ENCODE measurements at regions not wholly inside any gene's neighbourhood (a gene's known extent, or its start where the extent isn't known, plus 50 kb on each side); places are given as distances from the start of the nearest gene placed in this dataset.
"Not testable (repeated sequence)": the region's sequence is repeated elsewhere in the genome, so short reads cannot be mapped to it uniquely, and the experiment has no call there.

DNA sequence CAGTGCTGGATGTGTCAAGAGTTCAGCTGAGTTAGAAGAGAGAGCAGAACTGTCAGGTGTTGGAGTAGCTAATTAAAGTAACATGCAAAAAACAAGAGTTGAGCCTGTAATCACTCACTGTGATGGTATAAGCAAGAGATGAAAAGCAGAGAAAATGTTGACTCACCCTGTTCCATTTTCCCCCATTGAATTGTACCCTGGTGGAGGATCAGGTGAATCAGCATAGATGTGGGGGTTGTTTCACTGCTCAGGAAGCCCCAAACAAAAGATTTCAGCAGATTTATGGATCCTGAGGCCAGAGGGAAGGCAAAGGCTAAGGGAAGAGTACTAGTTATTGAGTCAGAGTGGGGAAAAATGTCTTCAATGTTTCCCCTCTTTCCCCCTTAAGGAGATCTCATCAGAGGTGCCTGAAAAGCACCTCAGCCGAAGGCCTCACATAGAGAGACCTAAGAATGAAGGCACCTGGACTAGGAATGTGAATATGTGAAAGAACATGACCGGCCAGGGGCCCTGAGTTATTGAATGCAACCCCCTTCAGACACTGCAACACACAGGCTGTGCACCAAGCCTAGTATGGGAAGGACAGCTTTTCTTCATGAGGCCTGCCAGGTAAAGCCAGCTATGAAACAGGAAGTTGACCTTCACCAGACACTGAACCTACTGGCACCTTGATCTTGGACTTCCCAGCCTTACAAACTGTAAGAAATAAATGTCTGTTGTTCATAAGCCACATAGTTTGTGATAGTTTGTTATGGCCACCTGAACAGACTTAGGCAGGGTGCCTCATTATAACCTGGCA, 90.1 kb downstream of the TMCO5A start:
- no peak for FAIRE-seq
- 85 to 89% (median 85%) methylated on average over 2 of the region's 2 CpGs for WGBS, 3 donors
- DNase-seq, result no peak

DNA sequence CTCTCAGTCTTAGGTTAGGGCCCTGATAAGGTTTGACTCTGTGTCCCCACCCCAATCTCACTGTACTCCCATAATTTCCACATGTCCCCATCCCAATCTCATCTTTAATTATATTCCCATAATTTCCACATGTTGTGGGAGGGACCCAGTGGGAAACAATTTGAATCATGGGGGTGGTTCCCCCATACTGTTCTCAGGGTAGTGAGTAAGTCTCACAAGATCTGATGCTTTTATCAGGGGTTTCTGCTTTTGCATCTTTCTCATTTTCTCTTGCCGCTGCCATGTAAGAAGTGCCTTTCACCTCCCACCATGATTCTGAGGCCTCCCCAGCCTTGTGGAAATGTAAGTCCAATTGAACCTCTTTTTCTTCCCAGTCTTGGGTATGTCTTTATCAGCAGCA, 91.2 kb downstream of the TMCO5A start:
- not testable (repeated sequence) for H3K27me3 ChIP-seq (ENCODE audit: control insufficient read depth in 3 of 3, insufficient read depth in 3 of 3, low read length in 3 of 3); H3K36me3 ChIP-seq (ENCODE audit: control insufficient read depth in 3 of 3, insufficient read depth in 2 of 3, low read depth in 1 of 3, low read length in 3 of 3); H3K4me3 ChIP-seq (ENCODE audit: low read depth in 1 of 3, low read length in 3 of 3); FAIRE-seq; H3K9me3 ChIP-seq (ENCODE audit: control insufficient read depth in 2 of 2, insufficient read depth in 1 of 2, low read depth in 1 of 2, low read length in 1 of 2); H3K4me1 ChIP-seq (ENCODE audit: control insufficient read depth in 3 of 3, insufficient read depth in 2 of 3, low read depth in 1 of 3, low read length in 2 of 3); H3K27ac ChIP-seq (ENCODE audit: low read depth in 1 of 3, low read length in 2 of 3); DNase-seq
- WGBS, 3 donors, result 96 to 97% (median 96%) methylated on average over 1 of the region's 1 CpG

More for the DNA sequence above, 90.1 kb downstream of the TMCO5A start:
- H3K27me3 ChIP-seq (ENCODE audit: control insufficient read depth in 3 of 3, insufficient read depth in 3 of 3, low read length in 3 of 3), result no peaks in the 10 kb centered on the region
- H3K9me3 ChIP-seq (ENCODE audit: control insufficient read depth in 2 of 2, insufficient read depth in 1 of 2, low read depth in 1 of 2, low read length in 1 of 2), result peaks cover 0 to 3% of the 10 kb centered on the region in 2 donors
- no peak overlapping the region for H3K27ac ChIP-seq (ENCODE audit: low read depth in 1 of 3, low read length in 2 of 3)
- no peaks in the 10 kb centered on the region for H3K36me3 ChIP-seq (ENCODE audit: control insufficient read depth in 3 of 3, insufficient read depth in 2 of 3, low read depth in 1 of 3, low read length in 3 of 3)
- no peaks in the 10 kb centered on the region for H3K4me1 ChIP-seq (ENCODE audit: control insufficient read depth in 3 of 3, insufficient read depth in 2 of 3, low read depth in 1 of 3, low read length in 2 of 3)
- H3K4me3 ChIP-seq (ENCODE audit: low read depth in 1 of 3, low read length in 3 of 3), result no peak overlapping the region

DNA sequence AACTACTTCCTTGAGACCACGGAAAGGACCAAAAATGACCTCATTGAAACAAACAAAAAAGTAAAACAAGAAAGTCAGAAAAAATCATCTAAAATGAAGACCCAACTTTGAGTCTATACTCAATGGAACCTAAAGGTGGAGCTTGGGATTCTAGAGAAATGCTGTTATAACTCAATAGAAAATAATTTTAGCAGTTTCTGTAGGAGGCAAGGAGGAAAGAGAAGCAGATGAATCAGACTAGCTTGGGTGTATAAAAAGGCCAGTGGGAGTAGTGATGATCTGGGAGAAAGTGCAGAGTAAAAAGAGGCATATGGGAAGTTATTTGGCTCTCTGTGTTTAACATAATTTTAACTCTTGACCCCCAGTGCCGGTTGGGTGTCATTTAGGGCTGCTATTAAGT, 94.4 kb downstream of the TMCO5A start:
- FAIRE-seq, result no peak
- peaks cover 0 to 3% of the 10 kb centered on the region in 2 donors for H3K9me3 ChIP-seq (ENCODE audit: control insufficient read depth in 2 of 2, insufficient read depth in 1 of 2, low read depth in 1 of 2, low read length in 1 of 2)
- H3K27me3 ChIP-seq (ENCODE audit: control insufficient read depth in 3 of 3, insufficient read depth in 3 of 3, low read length in 3 of 3), result no peaks in the 10 kb centered on the region
- WGBS, 3 donors, result 53 to 71% (median 64%) methylated on average over 2 of the region's 2 CpGs
- H3K4me1 ChIP-seq (ENCODE audit: control insufficient read depth in 3 of 3, insufficient read depth in 2 of 3, low read depth in 1 of 3, low read length in 2 of 3), result no peaks in the 10 kb centered on the region
- no peak overlapping the region for H3K27ac ChIP-seq (ENCODE audit: low read depth in 1 of 3, low read length in 2 of 3)
- DNase-seq, result no peak
- H3K36me3 ChIP-seq (ENCODE audit: control insufficient read depth in 3 of 3, insufficient read depth in 2 of 3, low read depth in 1 of 3, low read length in 3 of 3), result no peaks in the 10 kb centered on the region
- H3K4me3 ChIP-seq (ENCODE audit: low read depth in 1 of 3, low read length in 3 of 3), result no peak overlapping the region

DNA sequence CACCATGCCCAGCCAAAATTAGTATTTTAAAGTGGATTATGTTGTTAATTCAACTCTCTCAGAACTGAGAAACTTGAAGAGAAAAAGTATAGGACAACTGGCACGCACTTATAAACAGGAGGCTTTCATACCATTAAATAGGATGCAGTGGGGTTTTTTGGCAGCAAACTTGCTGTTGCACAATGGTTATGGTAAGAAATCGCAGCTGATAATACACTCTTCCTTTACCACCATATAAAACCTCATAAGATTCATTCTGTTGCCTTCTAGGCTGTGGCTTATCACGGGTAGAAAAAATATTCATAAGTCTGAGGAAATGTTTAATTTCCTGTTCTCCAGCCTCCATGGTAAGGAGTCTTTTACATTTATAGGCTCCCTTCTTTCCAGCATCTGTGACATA, 95.3 kb downstream of the TMCO5A start:
- Histone ChIP-seq H3K27me3 (ENCODE audit: control insufficient read depth in 3 of 3, insufficient read depth in 3 of 3, low read length in 3 of 3) (no peaks in the 10 kb centered on the region), H3K27ac (ENCODE audit: low read depth in 1 of 3, low read length in 2 of 3) (no peak overlapping the region), H3K36me3 (ENCODE audit: control insufficient read depth in 3 of 3, insufficient read depth in 2 of 3, low read depth in 1 of 3, low read length in 3 of 3) (no peaks in the 10 kb centered on the region), H3K9me3 (ENCODE audit: control insufficient read depth in 2 of 2, insufficient read depth in 1 of 2, low read depth in 1 of 2, low read length in 1 of 2) (peaks cover 0 to 3% of the 10 kb centered on the region in 2 donors), H3K4me3 (ENCODE audit: low read depth in 1 of 3, low read length in 3 of 3) (no peak overlapping the region), H3K4me1 (ENCODE audit: control insufficient read depth in 3 of 3, insufficient read depth in 2 of 3, low read depth in 1 of 3, low read length in 2 of 3) (no peaks in the 10 kb centered on the region)
- no peak for FAIRE-seq
- DNase-seq, result no peak
- WGBS, 3 donors, result 58 to 73% (median 65%) methylated on average over 3 of the region's 3 CpGs

DNA sequence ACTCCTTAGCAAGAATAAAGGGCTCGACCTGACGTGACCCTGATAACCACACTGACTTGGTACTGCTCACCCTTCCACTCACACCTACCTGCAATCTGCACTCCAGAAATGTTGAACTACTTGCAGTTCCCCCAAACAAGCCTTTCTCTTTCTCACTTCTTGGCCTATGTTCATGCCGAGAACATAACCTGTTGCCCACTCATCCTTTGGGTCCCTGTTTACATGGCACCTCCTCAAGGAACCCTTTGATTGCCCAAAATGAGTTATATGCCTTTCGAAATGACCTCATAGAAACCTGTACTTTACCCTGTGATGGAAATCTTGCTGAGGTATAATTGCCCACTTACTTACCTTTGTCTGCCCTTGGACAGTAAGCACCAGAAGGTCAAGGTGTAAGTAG, 96.2 kb downstream of the TMCO5A start:
- Histone ChIP-seq H3K4me1 (ENCODE audit: control insufficient read depth in 3 of 3, insufficient read depth in 2 of 3, low read depth in 1 of 3, low read length in 2 of 3) (no peaks in the 10 kb centered on the region), H3K27me3 (ENCODE audit: control insufficient read depth in 3 of 3, insufficient read depth in 3 of 3, low read length in 3 of 3) (no peaks in the 10 kb centered on the region), H3K36me3 (ENCODE audit: control insufficient read depth in 3 of 3, insufficient read depth in 2 of 3, low read depth in 1 of 3, low read length in 3 of 3) (no peaks in the 10 kb centered on the region), H3K9me3 (ENCODE audit: control insufficient read depth in 2 of 2, insufficient read depth in 1 of 2, low read depth in 1 of 2, low read length in 1 of 2) (peaks cover 0 to 3% of the 10 kb centered on the region in 2 donors), H3K27ac (ENCODE audit: low read depth in 1 of 3, low read length in 2 of 3) (no peak overlapping the region), H3K4me3 (ENCODE audit: low read depth in 1 of 3, low read length in 3 of 3) (no peak overlapping the region)
- WGBS, 3 donors, result 71 to 85% (median 72%) methylated on average over 4 of the region's 4 CpGs
- no peak for DNase-seq
- no peak for FAIRE-seq

DNA sequence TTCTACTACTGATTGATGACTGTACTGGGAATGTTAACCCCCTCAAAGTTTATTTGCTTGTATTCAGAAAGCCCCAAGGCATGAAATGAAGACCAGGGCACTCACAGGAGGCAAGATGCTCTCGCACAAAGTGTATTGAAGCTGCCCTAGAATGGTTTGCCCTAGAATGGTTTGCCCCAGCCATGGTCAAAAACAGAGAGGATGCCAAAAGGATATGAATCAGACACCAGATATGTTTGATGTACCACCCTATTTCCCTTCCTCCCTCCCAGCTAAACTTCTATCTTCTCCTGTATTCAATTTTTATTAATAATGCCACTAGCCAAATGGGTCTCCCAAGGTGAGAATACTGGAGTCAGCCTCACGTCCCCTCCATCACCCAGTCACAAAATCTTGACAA, 101.3 kb downstream of the TMCO5A start:
- Histone ChIP-seq H3K4me3 (ENCODE audit: low read depth in 1 of 3, low read length in 3 of 3) (no peak overlapping the region), H3K36me3 (ENCODE audit: control insufficient read depth in 3 of 3, insufficient read depth in 2 of 3, low read depth in 1 of 3, low read length in 3 of 3) (no peaks in the 10 kb centered on the region), H3K4me1 (ENCODE audit: control insufficient read depth in 3 of 3, insufficient read depth in 2 of 3, low read depth in 1 of 3, low read length in 2 of 3) (no peaks in the 10 kb centered on the region), H3K27ac (ENCODE audit: low read depth in 1 of 3, low read length in 2 of 3) (no peak overlapping the region), H3K27me3 (ENCODE audit: control insufficient read depth in 3 of 3, insufficient read depth in 3 of 3, low read length in 3 of 3) (no peaks in the 10 kb centered on the region), H3K9me3 (ENCODE audit: control insufficient read depth in 2 of 2, insufficient read depth in 1 of 2, low read depth in 1 of 2, low read length in 1 of 2) (no peaks in the 10 kb centered on the region)
- DNase-seq (no peak), FAIRE-seq (no peak)
- WGBS, 3 donors, result 69 to 83% (median 73%) methylated on average over 2 of the region's 2 CpGs

DNA sequence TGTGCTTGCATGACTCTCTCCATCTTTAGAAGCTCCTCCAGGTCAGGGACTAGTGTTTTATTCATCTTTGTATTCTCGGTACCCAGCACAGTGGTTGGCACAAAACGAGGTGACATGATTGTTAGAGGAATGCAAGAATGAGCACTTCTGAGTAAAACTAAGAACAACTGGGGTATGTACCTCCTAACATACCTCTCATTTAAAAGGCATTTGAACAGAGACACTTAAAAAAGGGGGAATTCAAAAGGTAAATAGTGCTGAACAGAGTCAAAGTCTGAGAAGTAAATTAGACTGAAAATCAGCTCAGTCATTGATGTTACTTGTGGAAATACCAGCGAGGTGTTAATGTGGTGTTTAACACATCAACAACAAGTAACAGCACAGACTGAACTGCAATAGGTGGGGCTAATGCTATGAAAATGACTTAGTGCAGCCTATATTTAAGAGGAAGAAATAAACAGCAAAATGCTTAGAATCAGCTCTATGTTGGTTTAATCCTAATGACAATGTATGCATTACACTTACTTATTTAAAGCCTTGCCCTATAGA, 102.4 kb downstream of the TMCO5A start:
- Histone ChIP-seq H3K27me3 (ENCODE audit: control insufficient read depth in 3 of 3, insufficient read depth in 3 of 3, low read length in 3 of 3) (no peaks in the 10 kb centered on the region), H3K36me3 (ENCODE audit: control insufficient read depth in 3 of 3, insufficient read depth in 2 of 3, low read depth in 1 of 3, low read length in 3 of 3) (no peaks in the 10 kb centered on the region), H3K9me3 (ENCODE audit: control insufficient read depth in 2 of 2, insufficient read depth in 1 of 2, low read depth in 1 of 2, low read length in 1 of 2) (no peaks in the 10 kb centered on the region), H3K27ac (ENCODE audit: low read depth in 1 of 3, low read length in 2 of 3) (no peak overlapping the region), H3K4me1 (ENCODE audit: control insufficient read depth in 3 of 3, insufficient read depth in 2 of 3, low read depth in 1 of 3, low read length in 2 of 3) (no peaks in the 10 kb centered on the region), H3K4me3 (ENCODE audit: low read depth in 1 of 3, low read length in 3 of 3) (no peak overlapping the region)
- FAIRE-seq (no peak), DNase-seq (no peak)
- 51 to 74% (median 68%) methylated on average over 3 of the region's 3 CpGs for WGBS, 3 donors

DNA sequence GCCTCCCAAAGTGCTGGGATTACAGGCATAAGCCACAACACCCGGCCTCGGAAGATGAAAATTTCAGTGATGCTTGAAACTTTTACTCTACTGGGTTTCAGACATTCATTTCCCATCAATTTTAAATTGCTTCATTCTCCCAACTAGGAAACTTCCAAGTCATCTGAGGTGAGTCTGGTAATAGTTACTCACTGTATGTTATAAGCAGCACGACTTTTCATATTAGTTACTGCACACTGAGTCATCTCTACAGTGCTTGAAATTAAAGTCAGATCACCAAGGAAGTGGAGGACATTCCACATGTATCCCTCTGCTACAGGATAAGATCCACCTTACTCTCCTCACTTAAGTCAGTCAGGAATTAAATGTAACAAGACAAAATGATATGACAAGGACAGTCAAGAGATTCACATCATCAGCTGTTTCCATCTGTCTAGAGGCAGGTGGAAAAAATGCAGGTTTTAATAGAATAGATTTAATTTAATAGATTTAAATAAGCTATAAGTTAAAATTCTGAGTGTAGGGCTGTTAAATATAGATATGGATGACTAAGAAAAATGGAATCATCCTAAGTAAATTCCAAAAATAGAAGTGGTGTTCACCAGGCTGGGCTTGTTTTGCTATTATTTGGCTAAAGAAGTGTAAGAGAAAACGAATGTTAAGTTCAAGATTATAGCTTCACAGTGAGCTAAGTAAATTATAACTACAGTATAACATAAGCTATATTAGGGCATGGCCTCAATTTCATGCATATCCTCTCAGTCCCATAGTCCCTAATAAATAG, 104.4 kb downstream of the TMCO5A start:
- DNase-seq (no peak), FAIRE-seq (no peak)
- Histone ChIP-seq H3K9me3 (ENCODE audit: control insufficient read depth in 2 of 2, insufficient read depth in 1 of 2, low read depth in 1 of 2, low read length in 1 of 2) (no peaks in the 10 kb centered on the region), H3K27me3 (ENCODE audit: control insufficient read depth in 3 of 3, insufficient read depth in 3 of 3, low read length in 3 of 3) (no peaks in the 10 kb centered on the region), H3K4me3 (ENCODE audit: low read depth in 1 of 3, low read length in 3 of 3) (no peak overlapping the region), H3K4me1 (ENCODE audit: control insufficient read depth in 3 of 3, insufficient read depth in 2 of 3, low read depth in 1 of 3, low read length in 2 of 3) (no peaks in the 10 kb centered on the region), H3K36me3 (ENCODE audit: control insufficient read depth in 3 of 3, insufficient read depth in 2 of 3, low read depth in 1 of 3, low read length in 3 of 3) (no peaks in the 10 kb centered on the region), H3K27ac (ENCODE audit: low read depth in 1 of 3, low read length in 2 of 3) (no peak overlapping the region)
- whole genome bisulfite sequencing, 3 donors, result 73 to 82% (median 77%) methylated on average over 4 of the region's 4 CpGs

Measured in small intestine (tissue), 7 donors.